DOHH2 (cell line): ENCODE measurements at regions not wholly inside any gene's neighbourhood (a gene's known extent, or its start where the extent isn't known, plus 50 kb on each side); places are given as distances from the start of the nearest gene placed in this dataset.

Experiments used
- H3F3A ChIP-seq: fragments of 200-600 bp; sonication (generic), shearing (Covaris generic); 2 replicates; pipeline ENCODE4 v1.6.0; 2016; ENCODE audit warnings: antibody characterized with exemption, mild to moderate bottlenecking; ENCODE audit not compliant: control insufficient read depth, insufficient read depth
- H3K27ac ChIP-seq: fragments of 200-600 bp; sonication (generic); 2 replicates; pipeline ENCODE4 v1.5.1; 2014; ENCODE audit warnings: low read depth, mild to moderate bottlenecking, low read length, moderate library complexity
- H3K27me3 ChIP-seq: fragments of 200-600 bp; sonication (generic); 2 replicates; pipeline ENCODE4 v1.6.1; 2014; ENCODE audit warnings: mild to moderate bottlenecking, low read length, mixed read lengths; ENCODE audit not compliant: control insufficient read depth
- H3K36me3 ChIP-seq: fragments of 200-600 bp; sonication (generic); 2 replicates; pipeline ENCODE4 v1.6.1; 2014; ENCODE audit warnings: mild to moderate bottlenecking, low read length, moderate library complexity, mixed read lengths; ENCODE audit not compliant: control insufficient read depth
- H3K4me1 ChIP-seq: fragments of 200-600 bp; sonication (generic); 2 replicates; pipeline ENCODE4 v1.6.1; 2014; ENCODE audit warnings: mild to moderate bottlenecking, low read length, mixed read lengths; ENCODE audit not compliant: control insufficient read depth
- H3K4me2 ChIP-seq: fragments of 200-600 bp; sonication (generic); 2 replicates; pipeline ENCODE4 v1.6.0; 2014; ENCODE audit warnings: mild to moderate bottlenecking, low read length, moderate library complexity
- H3K4me3 ChIP-seq: fragments of 200-600 bp; sonication (generic); 2 replicates; pipeline ENCODE4 v1.5.1; 2014; ENCODE audit warnings: mild to moderate bottlenecking, low read length, mixed read lengths
- H3K79me2 ChIP-seq: fragments of 200-600 bp; sonication (generic); 2 replicates; pipeline ENCODE4 v1.6.1; 2014; ENCODE audit warnings: mild to moderate bottlenecking, low read length, mixed read lengths; ENCODE audit not compliant: control insufficient read depth
- H3K9me2 ChIP-seq: fragments of 200-600 bp; sonication (generic); replicated peaks from 2 replicates; pipeline ENCODE4 v1.6.1; 2014; ENCODE audit warnings: mild to moderate bottlenecking, low read length, mixed read lengths; ENCODE audit not compliant: control insufficient read depth
- H3K9me3 ChIP-seq: fragments of 200-600 bp; sonication (generic); 2 replicates; pipeline ENCODE4 v1.6.1; 2014; ENCODE audit warnings: antibody characterized with exemption, low read length, mixed read lengths; ENCODE audit not compliant: control insufficient read depth, insufficient read depth
- H4K20me1 ChIP-seq: fragments of 200-600 bp; sonication (generic); 2 replicates; pipeline ENCODE4 v1.6.0; 2014; ENCODE audit warnings: low read depth, mild to moderate bottlenecking, antibody characterized with exemption, low read length, moderate library complexity; ENCODE audit not compliant: control insufficient read depth, insufficient read depth
- EZH2phosphoT487 ChIP-seq: fragments of 200-600 bp; sonication (generic); IDR thresholded peaks from 2 replicates; pipeline ENCODE4 v1.6.1; 2017; ENCODE audit warnings: borderline replicate concordance, mild to moderate bottlenecking, antibody characterized with exemption, low read length, moderate library complexity, mixed read lengths
- TF ChIP-seq, protein P1 (sequence below): fragments of 200-600 bp; sonication (generic); IDR thresholded peaks from one replicate; pipeline ENCODE4 v1.5.1; 2014; ENCODE audit warnings: antibody characterized with exemption, mild to moderate bottlenecking, low read depth, low read length; ENCODE audit not compliant: poor library complexity, severe bottlenecking

- Histone ChIP-seq H3K4me1 (peaks cover 25% of the 10 kb centered on the region), H3K4me3 (no peak overlapping the region), H3K9me3 (no peaks in the 10 kb centered on the region), H3K27me3 (peaks cover 31% of the 10 kb centered on the region), H4K20me1 (no peaks in the 10 kb centered on the region), H3K4me2 (no peak overlapping the region), H3K79me2 (no peaks in the 10 kb centered on the region), H3F3A (0 out of 2 replicates have a peak, but pooled peaks cover 4% of the 10 kb centered on the region), H3K27ac (no peak overlapping the region), H3K36me3 (no peaks in the 10 kb centered on the region), H3K9me2 (no peaks in the 10 kb centered on the region)
- TF ChIP-seq, protein P1, sequence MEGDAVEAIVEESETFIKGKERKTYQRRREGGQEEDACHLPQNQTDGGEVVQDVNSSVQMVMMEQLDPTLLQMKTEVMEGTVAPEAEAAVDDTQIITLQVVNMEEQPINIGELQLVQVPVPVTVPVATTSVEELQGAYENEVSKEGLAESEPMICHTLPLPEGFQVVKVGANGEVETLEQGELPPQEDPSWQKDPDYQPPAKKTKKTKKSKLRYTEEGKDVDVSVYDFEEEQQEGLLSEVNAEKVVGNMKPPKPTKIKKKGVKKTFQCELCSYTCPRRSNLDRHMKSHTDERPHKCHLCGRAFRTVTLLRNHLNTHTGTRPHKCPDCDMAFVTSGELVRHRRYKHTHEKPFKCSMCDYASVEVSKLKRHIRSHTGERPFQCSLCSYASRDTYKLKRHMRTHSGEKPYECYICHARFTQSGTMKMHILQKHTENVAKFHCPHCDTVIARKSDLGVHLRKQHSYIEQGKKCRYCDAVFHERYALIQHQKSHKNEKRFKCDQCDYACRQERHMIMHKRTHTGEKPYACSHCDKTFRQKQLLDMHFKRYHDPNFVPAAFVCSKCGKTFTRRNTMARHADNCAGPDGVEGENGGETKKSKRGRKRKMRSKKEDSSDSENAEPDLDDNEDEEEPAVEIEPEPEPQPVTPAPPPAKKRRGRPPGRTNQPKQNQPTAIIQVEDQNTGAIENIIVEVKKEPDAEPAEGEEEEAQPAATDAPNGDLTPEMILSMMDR, result no peak
- TF ChIP-seq EZH2phosphoT487, result no peak
These were observed 57.8 kb upstream of the RREB1 start for GRCh38 chr6:7050004-7050403.

- Histone ChIP-seq H4K20me1 (no peaks in the 10 kb centered on the region), H3K27me3 (peaks cover 31% of the 10 kb centered on the region), H3K9me2 (no peaks in the 10 kb centered on the region), H3K4me3 (peak overlapping the region; percentile 71), H3K27ac (no peak overlapping the region), H3K36me3 (no peaks in the 10 kb centered on the region), H3K9me3 (no peaks in the 10 kb centered on the region), H3K4me2 (peak overlapping the region; percentile 66), H3K4me1 (peaks cover 25% of the 10 kb centered on the region), H3F3A (0 out of 2 replicates have a peak, but pooled peaks cover 4% of the 10 kb centered on the region), H3K79me2 (no peaks in the 10 kb centered on the region)
- TF ChIP-seq, protein P1, result no peak
- TF ChIP-seq EZH2phosphoT487, result no peak
These were observed 56.6 kb upstream of the RREB1 start for GRCh38 chr6:7050872-7051779.

GRCh38 chr6:7051780-7052442 lies 55.9 kb upstream of the RREB1 start:
- Histone ChIP-seq H3F3A (0 out of 2 replicates have a peak, but pooled peaks cover 4% of the 10 kb centered on the region), H3K27me3 (peaks cover 31% of the 10 kb centered on the region), H4K20me1 (no peaks in the 10 kb centered on the region), H3K9me2 (no peaks in the 10 kb centered on the region), H3K36me3 (no peaks in the 10 kb centered on the region), H3K4me3 (peak overlapping the region; percentile 71), H3K27ac (no peak overlapping the region), H3K79me2 (no peaks in the 10 kb centered on the region), H3K4me1 (peaks cover 23% of the 10 kb centered on the region), H3K4me2 (peak overlapping the region; percentile 66), H3K9me3 (no peaks in the 10 kb centered on the region)
- TF ChIP-seq, protein P1, result no peak
- TF ChIP-seq EZH2phosphoT487, result no peak
